ENCODE measurements at regions not wholly inside any gene's neighbourhood (a gene's known extent, or its start where the extent isn't known, plus 50 kb on each side); places are given as distances from the start of the nearest gene placed in this dataset.
"Not testable (repeated sequence)": the region's sequence is repeated elsewhere in the genome, so short reads cannot be mapped to it uniquely, and the experiment has no call there.

GRCh38 chr15:31207246-31207645, 105.7 kb upstream of the TRPM1 start:
- POLR2A ChIA-PET: no interaction called here
- no peak overlapping the region for H3K4me3 ChIP-seq (ENCODE audit: low read depth, low read length)
- TF ChIP-seq, protein P1, sequence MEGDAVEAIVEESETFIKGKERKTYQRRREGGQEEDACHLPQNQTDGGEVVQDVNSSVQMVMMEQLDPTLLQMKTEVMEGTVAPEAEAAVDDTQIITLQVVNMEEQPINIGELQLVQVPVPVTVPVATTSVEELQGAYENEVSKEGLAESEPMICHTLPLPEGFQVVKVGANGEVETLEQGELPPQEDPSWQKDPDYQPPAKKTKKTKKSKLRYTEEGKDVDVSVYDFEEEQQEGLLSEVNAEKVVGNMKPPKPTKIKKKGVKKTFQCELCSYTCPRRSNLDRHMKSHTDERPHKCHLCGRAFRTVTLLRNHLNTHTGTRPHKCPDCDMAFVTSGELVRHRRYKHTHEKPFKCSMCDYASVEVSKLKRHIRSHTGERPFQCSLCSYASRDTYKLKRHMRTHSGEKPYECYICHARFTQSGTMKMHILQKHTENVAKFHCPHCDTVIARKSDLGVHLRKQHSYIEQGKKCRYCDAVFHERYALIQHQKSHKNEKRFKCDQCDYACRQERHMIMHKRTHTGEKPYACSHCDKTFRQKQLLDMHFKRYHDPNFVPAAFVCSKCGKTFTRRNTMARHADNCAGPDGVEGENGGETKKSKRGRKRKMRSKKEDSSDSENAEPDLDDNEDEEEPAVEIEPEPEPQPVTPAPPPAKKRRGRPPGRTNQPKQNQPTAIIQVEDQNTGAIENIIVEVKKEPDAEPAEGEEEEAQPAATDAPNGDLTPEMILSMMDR (IDR thresholded peaks at IDR 0.05; ENCODE audit: insufficient read depth, low read length, missing control alignments): no peak
- no peak for DNase-seq (ENCODE audit: low read depth, low spot score)
- CTCF ChIA-PET: interaction anchor here (3.5 kb wide), 1 partner anchor 281 kb away, joined by 32 read pairs; no protein-coding TSS in a partner anchor

DNA sequence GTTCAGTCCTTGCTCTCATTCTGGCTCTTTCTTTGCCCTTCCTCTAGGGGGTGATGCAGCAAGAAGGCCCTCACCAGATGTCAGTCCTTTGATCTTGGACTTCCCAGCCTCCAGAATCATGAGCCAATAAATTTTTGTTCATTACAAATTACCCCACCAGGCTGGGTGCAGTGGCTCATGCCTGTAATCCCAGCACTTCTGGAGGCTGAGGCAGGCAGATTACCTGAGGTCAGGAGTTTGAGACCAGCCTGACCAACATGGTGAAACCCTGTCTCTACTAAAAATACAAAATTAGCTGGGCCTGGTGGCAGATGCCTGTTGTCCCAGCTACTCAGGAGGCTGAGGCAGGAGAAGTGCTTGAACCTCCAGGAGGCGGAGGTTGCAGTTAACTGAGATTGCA, 106.3 kb upstream of the TRPM1 start:
- DNase-seq (ENCODE audit: low read depth, low spot score); CTCF ChIA-PET; POLR2A ChIA-PET; H3K4me3 ChIP-seq (ENCODE audit: low read depth, low read length): not testable (repeated sequence)

GRCh38 chr15:31208817-31209216, 107.3 kb upstream of the TRPM1 start:
- POLR2A ChIA-PET: no interaction called here
- TF ChIP-seq, protein P1 (IDR thresholded peaks at IDR 0.05; ENCODE audit: insufficient read depth, low read length, missing control alignments): no peak
- CTCF ChIA-PET: interaction anchor here (1.2 kb wide), 1 partner anchor 282 kb away, joined by 5 read pairs; no protein-coding TSS in a partner anchor
- no peak for DNase-seq (ENCODE audit: low read depth, low spot score)
- no peak overlapping the region for H3K4me3 ChIP-seq (ENCODE audit: low read depth, low read length)

DNA sequence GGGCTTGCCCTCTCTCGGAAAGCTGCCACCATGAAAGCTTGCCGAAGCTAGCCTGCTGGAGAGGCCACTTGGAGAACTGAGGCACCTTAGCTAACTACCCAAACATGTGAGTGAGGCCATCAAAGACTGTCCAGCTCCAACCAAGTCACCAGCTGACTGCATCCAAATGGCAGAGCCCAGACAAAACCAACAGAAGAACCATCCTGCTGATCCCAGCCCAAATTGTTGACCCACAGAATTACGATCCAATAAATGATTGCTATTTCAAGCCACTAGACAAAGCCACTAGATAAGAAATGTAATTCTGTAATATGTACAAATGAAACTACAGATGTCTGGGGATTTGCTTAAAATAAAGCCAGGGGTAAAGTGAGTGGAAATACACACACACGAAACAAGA, 109.8 kb upstream of the TRPM1 start:
- TF ChIP-seq, protein P1 (IDR thresholded peaks at IDR 0.05; ENCODE audit: insufficient read depth, low read length, missing control alignments): no peak
- H3K4me3 ChIP-seq (ENCODE audit: low read depth, low read length): no peak overlapping the region
- POLR2A ChIA-PET: no interaction called here
- DNase-seq (ENCODE audit: low read depth, low spot score): no peak
- CTCF ChIA-PET: interaction anchor here (0.9 to 5.4 kb wide), 3 partner anchors 11 to 277 kb away, joined by 3 to 104 read pairs (median 4); no protein-coding TSS in a partner anchor

DNA sequence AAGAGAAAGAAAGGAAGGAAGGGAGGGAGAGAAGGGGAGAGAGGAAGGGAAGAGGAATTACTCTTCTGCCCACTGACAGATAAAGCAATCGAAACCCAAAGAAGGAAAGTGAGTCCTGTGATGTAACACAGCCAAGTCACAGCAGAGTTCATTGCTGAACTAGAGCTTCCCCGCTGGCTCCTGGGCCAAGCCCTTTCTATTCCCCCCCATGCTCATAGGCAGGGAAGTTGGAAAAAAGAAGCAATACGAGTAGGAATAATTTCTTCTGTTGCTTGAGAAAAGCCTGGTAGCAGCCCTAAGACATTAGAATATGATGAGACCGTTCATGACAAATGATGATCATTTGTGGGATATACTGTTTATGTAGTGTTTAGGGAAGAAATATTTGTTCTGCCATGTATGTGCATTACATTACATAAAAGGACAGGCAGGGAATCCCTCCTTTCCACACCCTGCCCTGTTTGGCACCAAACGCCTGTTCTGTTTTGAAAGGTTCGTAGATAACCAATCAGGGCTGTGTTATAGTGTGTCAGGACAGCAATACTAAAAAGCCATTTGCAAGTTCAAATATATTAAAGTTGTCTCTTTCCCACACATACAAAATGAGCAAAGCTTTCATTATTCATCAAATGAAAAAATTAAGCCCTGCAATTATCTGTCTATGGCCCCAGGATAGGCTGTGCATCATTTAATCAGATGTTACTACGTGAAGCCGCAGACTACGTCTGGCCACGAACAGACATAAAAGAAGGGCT, 111.0 kb upstream of the TRPM1 start:
- ChIA-PET POLR2A (no interaction called here), CTCF (interaction anchor here (1.0 to 5.4 kb wide), 4 partner anchors 10 to 276 kb away, joined by 3 to 104 read pairs (median 4); no protein-coding TSS in a partner anchor)
- no peak for DNase-seq (ENCODE audit: low read depth, low spot score)
- H3K4me3 ChIP-seq (ENCODE audit: low read depth, low read length): no peak overlapping the region
- TF ChIP-seq, protein P1 (IDR thresholded peaks at IDR 0.05; ENCODE audit: insufficient read depth, low read length, missing control alignments): no peak

- POLR2A ChIA-PET: interaction anchor here (1.1 kb wide), 1 partner anchor 112 kb away, joined by 3 read pairs; no protein-coding TSS in a partner anchor
- no peak overlapping the region for H3K4me3 ChIP-seq (ENCODE audit: low read depth, low read length)
- no peak for DNase-seq (ENCODE audit: low read depth, low spot score)
- CTCF ChIA-PET: interaction anchor here (1.0 to 5.4 kb wide), 18 partner anchors 8 to 287 kb away, joined by 3 to 104 read pairs (median 6); partner anchors contain the start of gene KLF13
- TF ChIP-seq, protein P1 (IDR thresholded peaks at IDR 0.05; ENCODE audit: insufficient read depth, low read length, missing control alignments): no peak
These were observed 112.3 kb upstream of the KLF13 start for GRCh38 chr15:31214158-31214863.

Measured in AG04449 (cell line).